Hippocampal formation (tissue), 2 donors: ENCODE measurements at regions not wholly inside any gene's neighbourhood (a gene's known extent, or its start where the extent isn't known, plus 50 kb on each side); places are given as distances from the start of the nearest gene placed in this dataset.
"Not testable (repeated sequence)": the region's sequence is repeated elsewhere in the genome, so short reads cannot be mapped to it uniquely, and the experiment has no call there.

Experiments
- DNase-seq, 2 donors: peaks; one replicate each; lab custom pipeline; 2025; lab: John Stamatoyannopoulos, UW

DNA sequence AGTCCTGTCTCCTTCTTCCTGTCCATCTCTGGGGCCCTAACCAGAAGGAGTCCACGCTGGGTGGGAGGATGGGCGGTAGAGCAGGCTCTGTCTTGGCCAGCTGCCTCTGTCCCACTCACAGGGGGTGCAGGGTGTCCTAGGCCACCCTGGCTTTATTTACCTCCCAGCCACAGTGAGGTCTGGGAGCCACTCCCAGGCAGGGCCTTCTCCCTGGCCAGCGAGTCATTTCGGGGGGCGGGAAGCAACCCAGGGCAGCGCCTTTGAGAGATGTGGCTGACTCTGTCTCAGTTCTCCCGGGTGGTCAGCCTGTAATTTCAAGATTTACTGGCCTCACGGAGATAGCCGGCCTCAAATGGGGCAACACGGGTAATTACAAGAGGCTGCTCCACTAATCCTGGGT, 67.4 kb upstream of the PTCH1 start:
- DNase-seq = no peak

DNA sequence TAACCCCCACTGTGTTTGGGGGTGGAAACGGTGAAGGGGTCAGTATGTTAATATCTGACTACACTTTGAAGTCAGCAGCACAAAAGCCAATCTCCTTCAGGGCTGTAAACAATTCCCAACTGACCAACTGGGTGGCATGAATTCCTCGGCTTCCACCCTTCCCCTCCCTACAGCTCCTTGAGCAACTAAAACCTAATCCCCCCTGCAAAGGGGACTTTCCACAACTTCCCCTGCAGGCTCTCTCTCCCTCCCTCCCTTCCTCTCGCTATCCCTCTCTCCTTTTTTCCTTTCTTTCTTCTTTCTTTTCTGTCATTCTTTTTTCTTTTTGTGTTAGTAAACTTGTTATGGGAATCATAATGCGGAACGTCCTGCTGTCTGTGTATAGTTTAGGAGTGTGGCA, 65.1 kb upstream of the PTCH1 start:
- no peak for DNase-seq

DNA sequence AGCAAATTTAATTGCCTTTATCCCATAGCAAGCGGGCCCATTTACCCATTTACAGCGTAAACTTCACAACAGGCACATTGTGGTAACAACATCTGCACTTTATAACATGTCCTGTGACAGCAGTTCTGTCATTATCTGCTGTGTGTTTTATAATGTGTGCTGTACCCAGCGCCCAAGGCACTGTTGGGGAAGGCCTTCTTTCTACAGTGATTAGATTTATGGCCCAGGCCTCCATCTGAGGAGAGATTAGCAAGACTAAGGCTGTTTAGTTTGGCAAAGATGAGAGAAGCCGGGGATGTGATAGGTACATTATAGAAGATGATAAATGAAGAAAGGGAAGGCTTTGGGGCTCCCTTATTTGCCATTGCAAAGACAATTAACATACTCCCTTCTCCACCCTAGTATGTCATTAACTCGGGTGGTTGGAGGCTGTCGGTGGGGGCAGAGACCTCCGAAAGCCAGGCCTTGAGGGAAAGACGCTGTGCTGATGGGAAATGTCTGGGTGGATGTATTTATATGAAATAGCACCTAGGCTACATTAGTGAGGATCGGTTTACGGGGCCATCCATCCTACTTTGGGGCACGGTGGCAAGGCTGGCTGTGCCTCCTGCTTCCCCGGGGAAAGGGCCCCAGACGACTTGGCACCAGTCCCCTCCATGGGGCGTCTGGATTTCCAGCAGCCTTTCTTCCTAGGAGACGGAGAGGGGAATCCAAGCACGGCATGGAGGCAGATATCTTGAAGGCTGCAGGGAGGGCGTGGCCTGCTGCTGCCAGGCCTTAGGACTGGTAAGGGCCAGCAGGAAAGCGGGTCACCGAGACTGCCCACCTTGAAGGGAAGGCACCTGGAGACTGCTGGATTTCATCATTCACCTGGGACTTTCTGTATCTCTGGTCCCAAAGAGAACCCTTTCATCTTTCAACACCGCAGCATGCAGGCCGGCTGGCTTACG, 64.3 kb upstream of the PTCH1 start:
- DNase-seq = no peak

DNA sequence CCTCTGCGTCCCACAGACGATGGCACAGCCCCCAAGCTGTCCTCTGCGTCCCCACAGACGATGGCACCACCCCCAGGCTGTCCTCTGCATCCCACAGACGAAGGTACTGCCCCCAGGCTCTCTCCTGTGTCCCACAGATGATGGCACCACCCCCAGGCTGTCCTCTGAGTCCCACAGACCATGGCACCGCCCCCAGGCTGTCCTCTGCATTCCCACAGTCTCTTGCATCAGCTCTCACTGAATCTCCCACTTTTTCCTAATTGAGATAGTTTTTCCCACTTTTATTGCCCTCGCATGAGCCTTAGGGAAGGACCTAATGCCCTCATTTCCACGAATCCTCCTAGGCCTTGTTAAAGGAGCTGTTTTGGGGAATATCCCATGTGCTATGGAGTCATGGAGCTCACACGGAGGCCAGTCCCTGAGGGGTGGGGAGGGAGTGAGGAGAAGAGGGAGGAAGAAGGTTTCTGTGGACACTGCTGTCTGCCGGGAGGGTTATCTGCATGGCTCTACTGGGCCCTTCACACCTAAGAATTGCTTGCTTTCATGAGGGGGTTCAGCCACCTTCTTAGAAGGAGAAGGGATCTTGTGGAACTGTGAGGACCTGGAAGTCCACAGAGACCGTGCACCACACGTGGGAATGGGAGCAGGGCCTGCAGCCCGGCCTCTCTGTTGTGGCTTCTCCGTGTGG, 58.2 kb upstream of the PTCH1 start:
- no peak for DNase-seq

DNA sequence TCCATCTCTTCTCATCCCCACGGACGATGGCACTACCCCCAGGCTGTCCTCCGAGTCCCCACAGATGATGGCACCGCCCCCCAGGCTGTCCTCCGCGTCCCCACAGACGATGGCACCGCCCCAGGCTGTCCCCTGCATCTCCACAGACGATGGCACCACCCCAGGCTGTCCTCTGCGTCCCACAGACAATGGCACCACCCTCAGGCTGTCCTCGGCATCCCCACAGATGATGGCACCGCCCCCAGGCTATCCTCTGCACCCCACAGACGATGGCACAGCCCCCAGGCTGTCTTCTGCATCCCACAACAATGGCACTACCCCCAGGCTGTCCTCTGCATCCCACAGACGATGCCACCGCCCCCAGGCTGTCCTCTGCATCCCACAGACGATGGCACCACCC, 57.4 kb upstream of the PTCH1 start:
- peak in 1 of 2 donors; percentile 19 for DNase-seq

DNA sequence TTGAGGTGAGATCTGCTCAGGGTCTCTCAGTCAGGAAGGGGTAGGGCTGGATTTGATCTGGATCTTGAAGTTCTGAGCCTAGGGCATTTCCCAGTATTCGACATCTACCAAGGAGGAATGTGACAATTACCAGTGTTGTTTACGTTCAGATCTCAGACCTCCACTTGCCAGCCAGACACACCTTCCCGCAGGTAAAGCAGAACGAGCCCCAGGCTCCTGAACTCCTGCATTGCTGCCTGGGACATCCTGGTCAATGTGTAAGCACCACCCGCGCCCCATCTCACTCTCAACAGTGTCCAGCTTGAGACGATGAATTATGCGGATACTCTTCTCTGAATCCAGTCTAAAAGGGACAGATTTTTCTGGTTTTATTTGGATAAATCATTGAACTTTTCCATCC, 56.7 kb upstream of the PTCH1 start:
- DNase-seq = no peak

DNA sequence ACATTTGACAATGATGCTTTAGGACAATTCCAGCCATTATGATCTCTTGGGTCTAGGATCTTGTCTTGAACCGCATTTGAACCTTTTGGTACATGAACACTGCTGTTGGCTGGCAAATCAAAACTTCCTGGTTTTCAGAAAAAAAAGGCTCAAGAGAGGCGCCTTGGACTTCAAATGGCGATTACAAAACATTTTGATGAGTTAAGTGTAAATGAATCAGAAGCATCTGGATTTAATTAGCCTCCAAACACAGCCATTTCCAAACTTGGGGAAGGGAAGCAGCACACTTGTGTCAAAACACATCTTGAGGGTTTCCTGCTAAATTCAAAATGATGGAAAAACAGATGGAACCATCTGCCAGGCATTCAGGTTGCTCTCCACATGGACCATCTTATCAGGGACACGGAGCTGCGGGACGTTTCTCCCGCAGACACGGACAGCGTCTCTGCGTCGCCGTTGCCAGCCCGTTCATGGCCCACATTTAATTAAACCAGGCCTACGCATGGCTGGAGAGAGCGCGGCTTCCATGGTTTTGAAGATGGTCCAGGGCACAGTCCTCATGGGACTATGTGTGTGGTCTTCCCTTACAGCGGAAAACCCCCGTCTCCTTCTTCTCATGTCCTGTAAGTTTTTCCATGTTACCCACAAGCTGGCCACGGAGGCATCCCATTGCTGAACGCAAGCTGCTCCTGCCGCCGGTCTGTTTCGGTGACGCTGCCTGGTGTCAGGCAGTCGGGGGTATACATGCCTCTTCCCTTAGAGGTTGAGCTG, 55.8 kb upstream of the PTCH1 start:
- no peak for DNase-seq

DNA sequence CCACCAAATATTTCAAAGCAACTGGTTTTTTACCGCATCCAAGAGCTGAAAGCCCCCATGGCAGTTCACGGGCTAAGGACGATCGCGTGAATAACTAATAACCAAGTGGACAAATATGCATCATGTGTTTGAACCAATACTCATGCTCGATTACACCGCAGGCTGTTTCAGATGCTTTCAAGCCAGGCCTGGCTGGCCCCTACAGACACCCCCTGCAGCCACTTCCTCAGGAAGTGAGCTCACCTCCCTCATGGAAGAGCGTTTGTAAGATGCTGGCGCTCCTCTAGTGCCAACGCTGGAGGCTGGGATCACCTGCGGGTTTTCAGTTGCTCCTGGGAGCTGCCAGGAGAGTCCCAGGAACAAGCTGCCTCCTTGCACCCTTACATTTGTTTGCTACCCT, 53.9 kb upstream of the PTCH1 start:
- no peak for DNase-seq

DNA sequence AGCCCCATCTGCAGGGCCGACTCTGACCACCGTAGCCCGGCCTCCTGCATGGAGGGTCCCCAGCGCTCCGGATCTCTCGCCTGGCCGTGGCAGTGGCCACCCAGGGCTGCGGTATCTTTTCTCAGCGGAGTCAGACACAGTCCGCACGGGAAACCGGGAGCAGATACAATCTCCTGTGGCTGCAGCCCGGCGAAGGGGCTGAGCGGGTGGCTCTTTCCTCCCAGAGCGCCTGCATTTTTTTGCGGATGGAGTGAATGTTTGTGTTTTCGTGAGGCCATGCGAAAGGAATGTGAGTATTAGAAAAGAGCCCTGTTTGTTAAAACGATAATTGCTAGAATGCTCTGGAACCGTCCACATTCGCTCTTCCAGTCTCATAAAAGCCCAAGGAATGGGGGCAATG, 53.4 kb upstream of the PTCH1 start:
- DNase-seq = no peak

DNA sequence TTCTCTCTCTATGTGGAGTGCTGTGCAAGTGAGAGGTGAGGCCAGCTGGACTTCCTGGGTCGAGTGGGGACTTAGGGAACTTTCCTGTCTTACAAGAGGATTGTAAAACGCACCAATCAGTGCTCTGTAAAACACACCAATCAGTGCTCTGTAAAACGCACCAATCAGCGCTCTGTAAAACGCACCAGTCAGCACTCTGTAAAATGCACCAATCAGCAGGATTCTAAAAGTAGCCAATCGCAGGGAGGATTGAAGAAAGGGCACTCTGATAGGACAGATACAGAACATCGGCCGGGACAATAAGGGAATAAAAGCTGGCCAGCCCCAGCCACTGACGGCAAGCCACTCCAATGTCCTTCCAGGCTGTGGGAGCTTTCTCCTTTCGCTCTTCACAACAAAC, 52.0 kb upstream of the PTCH1 start:
- DNase-seq = not testable (repeated sequence)
